ENCODE measurements at regions not wholly inside any gene's neighbourhood (a gene's known extent, or its start where the extent isn't known, plus 50 kb on each side); places are given as distances from the start of the nearest gene placed in this dataset.

- H3K4me3 ChIP-seq (ENCODE audit: control extremely low read depth in 1 of 5, extremely low read depth in 1 of 5, insufficient read depth in 1 of 5, low read depth in 2 of 5, low read length in 4 of 5), result no peak overlapping the region
- POLR2A ChIA-PET, result no interaction called here
- peaks cover 0 to 4% (median 0%) of the 10 kb centered on the region in 3 donors for H3K9me3 ChIP-seq (ENCODE audit: control extremely low read depth in 1 of 3, control insufficient read depth in 2 of 3, insufficient read depth in 1 of 3, low read length in 2 of 3)
- no peak overlapping the region for H3K4me2 ChIP-seq (replicated peaks; ENCODE audit: low read depth, low read length, poor library complexity, severe bottlenecking)
- no peak for ATAC-seq (ENCODE audit: low read depth)
- no peak overlapping the region for H3K9ac ChIP-seq (ENCODE audit: low read length)
- H3K27me3 ChIP-seq (replicated peaks in 1 of 4; ENCODE audit: control extremely low read depth in 1 of 4, control insufficient read depth in 3 of 4, insufficient read depth in 4 of 4, low read length in 3 of 4), result no peaks in the 10 kb centered on the region
- H4K20me1 ChIP-seq (ENCODE audit: control insufficient read depth, insufficient read depth, low read length, poor library complexity, severe bottlenecking), result no peaks in the 10 kb centered on the region
- H3K79me2 ChIP-seq (ENCODE audit: control insufficient read depth, insufficient read depth, low read length), result no peaks in the 10 kb centered on the region
- Mint-ChIP-seq H3K4me1 (no peaks in the 10 kb centered on the region), H3K27ac (no peak overlapping the region), H3K27me3 (peaks cover 4% of the 10 kb centered on the region), H3K9me3 (ENCODE audit: insufficient read depth) (no peaks in the 10 kb centered on the region), H3K4me3 (no peak overlapping the region)
- no peak for DNase-seq
- no peak for TF ChIP-seq CTCF (IDR thresholded peaks at IDR 0.05)
- no peak for TF ChIP-seq EZH2 (IDR thresholded peaks at IDR 0.05; ENCODE audit: borderline replicate concordance, insufficient read depth, low read depth, low read length, poor library complexity, severe bottlenecking)
- no peak overlapping the region for H3K27ac ChIP-seq (ENCODE audit: low read length in 2 of 2)
- H2AFZ ChIP-seq (ENCODE audit: insufficient read depth, low read depth, low read length, poor library complexity, severe bottlenecking), result no peak overlapping the region
- 88% methylated on average over 3 of the region's 4 CpGs for WGBS (ENCODE audit: insufficient coverage)
- intact Hi-C loops (cut with micrococcal nuclease), result no loop called here
- no peaks in the 10 kb centered on the region for H3K36me3 ChIP-seq (replicated peaks in 1 of 2; ENCODE audit: control extremely low read depth in 1 of 2, control insufficient read depth in 1 of 2, extremely low read depth in 1 of 2, insufficient read depth in 2 of 2, low read length in 1 of 2)
- CTCF ChIA-PET, result no interaction called here
- H3K4me1 ChIP-seq (ENCODE audit: control insufficient read depth in 2 of 2, insufficient read depth in 2 of 2, low read length in 2 of 2), result no peaks in the 10 kb centered on the region
These were observed 245.9 kb upstream of the ELAC2 start for GRCh38 chr17:13263746-13264145.

- H4K20me1 ChIP-seq (ENCODE audit: control insufficient read depth, insufficient read depth, low read length, poor library complexity, severe bottlenecking), result no peaks in the 10 kb centered on the region
- H3K4me2 ChIP-seq (replicated peaks; ENCODE audit: low read depth, low read length, poor library complexity, severe bottlenecking), result no peak overlapping the region
- ATAC-seq (ENCODE audit: low read depth) (no peak), DNase-seq (no peak)
- H3K27me3 ChIP-seq (replicated peaks in 1 of 4; ENCODE audit: control extremely low read depth in 1 of 4, control insufficient read depth in 3 of 4, insufficient read depth in 4 of 4, low read length in 3 of 4), result no peaks in the 10 kb centered on the region
- no peak overlapping the region for H3K27ac ChIP-seq (ENCODE audit: low read length in 2 of 2)
- no peaks in the 10 kb centered on the region for H3K4me1 Mint-ChIP-seq
- H3K4me3 ChIP-seq (ENCODE audit: control extremely low read depth in 1 of 5, extremely low read depth in 1 of 5, insufficient read depth in 1 of 5, low read depth in 2 of 5, low read length in 4 of 5), result no peak overlapping the region
- ChIA-PET CTCF (no interaction called here), POLR2A (no interaction called here)
- H3K9ac ChIP-seq (ENCODE audit: low read length), result no peak overlapping the region
- H3K27me3 Mint-ChIP-seq, result no peaks in the 10 kb centered on the region
- no peaks in the 10 kb centered on the region for H3K4me1 ChIP-seq (ENCODE audit: control insufficient read depth in 2 of 2, insufficient read depth in 2 of 2, low read length in 2 of 2)
- 91% methylated on average over 3 of the region's 3 CpGs for WGBS (ENCODE audit: insufficient coverage)
- TF ChIP-seq EZH2 (IDR thresholded peaks at IDR 0.05; ENCODE audit: borderline replicate concordance, insufficient read depth, low read depth, low read length, poor library complexity, severe bottlenecking) (no peak), CTCF (IDR thresholded peaks at IDR 0.05) (no peak)
- no peaks in the 10 kb centered on the region for H3K9me3 ChIP-seq (ENCODE audit: control extremely low read depth in 1 of 3, control insufficient read depth in 2 of 3, insufficient read depth in 1 of 3, low read length in 2 of 3)
- no peak overlapping the region for H3K4me3 Mint-ChIP-seq
- no peaks in the 10 kb centered on the region for H3K9me3 Mint-ChIP-seq (ENCODE audit: insufficient read depth)
- H2AFZ ChIP-seq (ENCODE audit: insufficient read depth, low read depth, low read length, poor library complexity, severe bottlenecking), result no peak overlapping the region
- no peak overlapping the region for H3K27ac Mint-ChIP-seq
- intact Hi-C loops (cut with micrococcal nuclease), result no loop called here
- H3K36me3 ChIP-seq (replicated peaks in 1 of 2; ENCODE audit: control extremely low read depth in 1 of 2, control insufficient read depth in 1 of 2, extremely low read depth in 1 of 2, insufficient read depth in 2 of 2, low read length in 1 of 2), result no peaks in the 10 kb centered on the region
- H3K79me2 ChIP-seq (ENCODE audit: control insufficient read depth, insufficient read depth, low read length), result no peaks in the 10 kb centered on the region
These were observed 238.7 kb upstream of the ELAC2 start for GRCh38 chr17:13256545-13256944.
